ENCODE measurements at regions not wholly inside any gene's neighbourhood (a gene's known extent, or its start where the extent isn't known, plus 50 kb on each side); places are given as distances from the start of the nearest gene placed in this dataset.
"Not testable (repeated sequence)": the region's sequence is repeated elsewhere in the genome, so short reads cannot be mapped to it uniquely, and the experiment has no call there.

DNA sequence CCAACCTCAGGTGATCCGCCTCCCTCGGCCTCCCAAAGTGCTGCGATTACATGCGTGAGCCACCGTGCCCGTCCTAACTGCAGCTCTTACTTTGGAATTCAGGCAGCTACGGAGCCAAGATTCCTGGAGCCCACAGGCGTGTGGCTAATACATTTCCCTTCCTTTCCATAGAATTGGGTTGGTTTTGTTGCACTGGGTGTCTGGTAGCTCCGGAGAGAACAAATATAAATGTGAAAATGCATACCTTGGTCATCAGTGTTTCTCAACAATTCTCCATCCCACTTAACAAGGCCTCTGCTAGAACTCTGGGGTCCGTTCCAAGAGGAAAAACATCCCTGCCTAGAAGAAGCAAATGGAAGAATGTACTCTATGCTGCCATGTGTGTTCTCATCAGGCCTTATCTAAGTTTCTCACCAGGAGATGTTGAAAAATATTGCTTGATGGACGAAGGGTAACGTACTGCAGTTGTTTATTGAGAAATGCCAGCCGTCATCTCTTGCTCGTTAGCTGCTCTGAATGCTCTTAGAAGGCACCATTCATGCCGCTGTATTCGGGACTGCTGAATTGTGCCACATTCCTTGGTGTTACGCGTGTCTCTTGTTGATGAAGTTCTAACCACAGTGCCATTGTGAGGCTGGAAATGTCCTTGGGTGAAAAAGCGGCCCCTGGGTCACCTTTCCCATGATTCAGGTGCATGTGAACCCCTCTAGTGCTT lies 50.5 kb upstream of the CD99 start:
- no peak for DNase-seq (ENCODE audit: extremely low spot score, insufficient read length, low read depth)
- FAIRE-seq: no peak

- DNase-seq (ENCODE audit: extremely low spot score, insufficient read length, low read depth) (no peak), FAIRE-seq (no peak)
Measured at GRCh38 chrX:2638279-2638678, 52.8 kb upstream of the CD99 start.

GRCh38 chrX:2635342-2635741 lies 55.8 kb upstream of the CD99 start:
- DNase-seq (ENCODE audit: extremely low spot score, insufficient read length, low read depth) (no peak), FAIRE-seq (no peak)

DNA sequence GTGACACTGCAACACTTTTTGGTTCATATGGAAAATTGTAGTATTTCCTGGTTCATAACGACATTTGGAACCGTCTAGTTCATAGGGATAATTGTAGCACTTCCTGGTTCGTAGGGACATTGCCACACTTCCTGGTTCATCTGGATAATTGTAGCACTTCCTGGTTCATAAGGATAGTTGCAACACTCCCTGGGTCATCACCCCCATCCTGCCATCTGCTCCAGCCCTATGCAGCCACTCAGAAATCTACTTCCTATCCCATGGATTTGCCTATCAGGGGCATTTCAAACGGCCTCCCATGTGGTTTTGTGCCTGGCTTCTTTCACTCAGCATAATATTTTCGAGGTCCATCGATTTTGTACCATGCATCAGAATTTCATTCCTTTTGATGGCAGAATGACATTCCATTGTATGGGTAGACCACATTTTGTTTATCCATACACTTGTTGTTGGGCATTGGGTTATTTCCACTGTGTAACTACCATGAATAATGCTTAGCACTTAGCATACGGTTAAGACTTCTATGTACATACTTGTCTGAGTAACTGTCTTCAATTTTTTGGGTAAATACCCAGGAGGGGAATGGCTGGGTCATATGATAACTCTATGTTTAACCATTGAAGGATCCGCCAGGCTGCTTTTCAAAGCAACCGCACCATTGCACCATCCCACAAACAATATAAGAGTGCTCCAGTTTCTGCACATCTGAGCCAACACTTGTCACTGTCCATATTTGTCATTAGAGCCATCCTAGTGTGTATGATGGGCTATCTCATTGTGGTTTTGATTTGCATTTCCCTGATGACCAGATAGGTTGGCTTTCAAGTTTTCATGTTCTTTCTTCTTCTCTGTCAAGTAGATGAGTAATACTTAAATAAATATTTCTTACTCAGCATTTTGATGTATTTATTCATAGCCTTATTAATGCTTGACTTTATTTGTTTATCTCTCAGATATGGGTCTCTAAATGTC lies 58.3 kb upstream of the CD99 start:
- FAIRE-seq: peak; percentile 58
- no peak for DNase-seq (ENCODE audit: extremely low spot score, insufficient read length, low read depth)

GRCh38 chrX:2631743-2632532 lies 59.2 kb upstream of the CD99 start:
- DNase-seq (ENCODE audit: extremely low spot score, insufficient read length, low read depth) (no peak), FAIRE-seq (peak; percentile 46)

DNA sequence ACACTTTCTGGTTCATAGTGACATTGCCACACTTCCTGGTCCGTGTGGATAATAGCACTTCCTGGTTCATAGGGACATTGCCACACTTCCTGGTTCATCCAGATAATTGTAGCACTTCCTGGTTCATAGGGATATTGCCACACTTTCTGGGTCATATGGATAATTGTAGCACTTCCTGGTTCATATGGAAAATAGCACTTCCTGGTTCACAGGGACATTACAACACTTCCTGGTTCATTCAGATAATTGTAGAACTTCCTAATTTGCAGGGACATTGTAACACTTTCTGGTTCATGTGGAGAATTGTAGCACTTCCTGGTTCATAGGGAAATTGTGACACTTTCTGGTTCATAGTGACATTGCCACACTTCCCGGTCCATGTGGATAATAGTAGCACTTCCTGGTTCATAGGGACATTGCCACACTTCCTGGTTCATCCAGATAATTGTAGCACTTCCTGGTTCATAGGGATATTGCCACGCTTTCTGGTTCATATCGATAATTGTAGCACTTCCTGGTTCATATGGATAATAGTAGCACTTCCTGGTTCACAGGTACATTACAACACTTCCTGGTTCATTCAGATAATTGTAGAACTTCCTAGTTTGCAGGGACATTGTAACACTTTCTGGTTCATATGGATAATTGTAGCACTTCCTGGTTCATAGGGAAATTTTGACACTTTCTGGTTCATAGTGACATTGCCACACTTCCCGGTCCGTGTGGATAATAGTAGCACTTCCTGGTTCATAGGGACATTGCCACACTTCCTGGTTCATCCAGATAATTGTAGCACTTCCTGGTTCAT lies 60.0 kb upstream of the CD99 start:
- DNase-seq (ENCODE audit: extremely low spot score, insufficient read length, low read depth): not testable (repeated sequence)
- FAIRE-seq: peak; percentile 35

GRCh38 chrX:2630008-2630934 lies 60.8 kb upstream of the CD99 start:
- not testable (repeated sequence) for FAIRE-seq; DNase-seq (ENCODE audit: extremely low spot score, insufficient read length, low read depth)

GRCh38 chrX:2629316-2630007 lies 61.6 kb upstream of the CD99 start:
- DNase-seq (ENCODE audit: extremely low spot score, insufficient read length, low read depth): no peak

GRCh38 chrX:2628751-2629315 lies 62.3 kb upstream of the CD99 start:
- DNase-seq (ENCODE audit: extremely low spot score, insufficient read length, low read depth) (no peak), FAIRE-seq (peak; percentile 41)

More at GRCh38 chrX:2629316-2630007, 61.6 kb upstream of the CD99 start:
- no peak for FAIRE-seq

- peak; percentile 39 for FAIRE-seq
- DNase-seq (ENCODE audit: extremely low spot score, insufficient read length, low read depth): no peak
Measured at GRCh38 chrX:2627272-2627867, 63.7 kb upstream of the CD99 start.

GRCh38 chrX:2626750-2627149 lies 64.3 kb upstream of the CD99 start:
- FAIRE-seq (no peak), DNase-seq (ENCODE audit: extremely low spot score, insufficient read length, low read depth) (no peak)

- no peak for FAIRE-seq
- no peak for DNase-seq (ENCODE audit: extremely low spot score, insufficient read length, low read depth)
Measured at GRCh38 chrX:2620576-2620975, 70.5 kb upstream of the CD99 start.

- no peak for DNase-seq (ENCODE audit: extremely low spot score, insufficient read length, low read depth)
- FAIRE-seq: no peak
Measured at GRCh38 chrX:2618516-2618915, 72.6 kb upstream of the CD99 start.

DNA sequence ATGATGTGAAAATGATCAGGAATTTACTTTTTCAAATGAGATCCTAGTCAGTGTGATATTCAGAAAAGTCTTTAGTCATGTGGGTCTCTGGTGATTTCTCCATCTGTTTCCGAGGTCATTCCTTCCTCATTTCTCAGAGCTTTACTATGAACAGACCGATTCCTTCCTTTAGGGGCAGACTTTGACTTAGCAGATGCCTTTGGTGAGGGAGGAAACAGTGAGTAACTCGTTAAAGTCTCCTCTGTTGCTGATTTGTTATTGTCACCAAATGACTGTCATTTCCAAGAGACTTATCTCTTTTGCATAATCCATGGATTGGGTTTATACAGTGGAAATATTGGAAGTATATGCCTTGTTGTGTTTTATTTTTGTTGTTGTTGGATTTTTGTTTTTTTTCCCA lies 76.2 kb upstream of the CD99 start:
- FAIRE-seq (no peak), DNase-seq (ENCODE audit: extremely low spot score, insufficient read length, low read depth) (no peak)

DNA sequence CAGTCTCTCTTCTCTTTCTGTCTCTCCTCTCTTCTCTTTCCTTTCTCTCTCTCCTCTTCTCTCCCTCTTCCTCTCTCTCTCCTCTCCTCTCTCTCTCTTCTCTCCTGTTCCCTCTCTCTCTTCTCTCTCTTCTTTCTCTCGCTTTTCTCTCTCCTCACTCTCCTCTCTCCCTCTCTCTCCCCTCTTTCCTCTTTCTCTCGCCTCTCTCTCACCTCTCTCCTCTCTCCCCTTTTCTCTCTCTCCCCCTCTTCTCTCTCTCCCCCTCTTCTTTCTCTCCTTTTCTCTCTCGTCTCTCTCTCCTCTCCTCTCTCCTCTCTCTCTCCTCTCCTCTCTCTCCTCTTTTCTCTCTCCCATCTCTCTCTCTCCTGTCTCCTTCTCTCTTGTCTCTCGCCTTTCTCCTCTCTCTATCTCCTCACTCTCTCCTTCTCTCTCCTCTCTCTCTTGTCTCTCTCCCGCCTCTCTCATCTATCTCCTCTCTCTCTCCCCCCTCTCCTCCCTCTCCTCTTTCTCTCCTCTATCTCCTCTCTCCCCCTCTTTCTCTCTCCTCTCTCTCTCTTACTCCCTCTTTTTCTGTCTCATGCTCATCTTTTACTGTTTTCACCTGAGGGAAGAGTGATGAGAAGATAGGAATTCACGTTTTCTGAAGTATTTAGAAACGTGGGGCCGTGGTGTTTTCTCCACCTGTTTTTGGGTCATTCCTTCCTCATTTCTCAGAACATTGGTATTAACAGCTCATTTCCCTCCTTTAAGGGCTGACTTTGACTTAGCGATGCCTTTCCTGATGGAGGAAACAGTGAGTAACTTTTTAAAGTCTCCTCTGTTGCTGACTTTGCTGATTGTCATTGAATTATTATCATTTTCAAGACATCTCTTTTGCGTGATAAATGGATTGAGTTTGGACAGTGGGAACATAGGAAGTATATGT lies 80.6 kb upstream of the CD99 start:
- FAIRE-seq (no peak), DNase-seq (ENCODE audit: extremely low spot score, insufficient read length, low read depth) (no peak)
